Fibroblast of skin of right quadriceps (primary cell): ENCODE measurements at regions not wholly inside any gene's neighbourhood (a gene's known extent, or its start where the extent isn't known, plus 50 kb on each side); places are given as distances from the start of the nearest gene placed in this dataset.
"Not testable (repeated sequence)": the region's sequence is repeated elsewhere in the genome, so short reads cannot be mapped to it uniquely, and the experiment has no call there.

Experiments
- DNase-seq: peaks from one replicate; pipeline ENCODE4 v3.0.0-alpha.2; 2013

DNA sequence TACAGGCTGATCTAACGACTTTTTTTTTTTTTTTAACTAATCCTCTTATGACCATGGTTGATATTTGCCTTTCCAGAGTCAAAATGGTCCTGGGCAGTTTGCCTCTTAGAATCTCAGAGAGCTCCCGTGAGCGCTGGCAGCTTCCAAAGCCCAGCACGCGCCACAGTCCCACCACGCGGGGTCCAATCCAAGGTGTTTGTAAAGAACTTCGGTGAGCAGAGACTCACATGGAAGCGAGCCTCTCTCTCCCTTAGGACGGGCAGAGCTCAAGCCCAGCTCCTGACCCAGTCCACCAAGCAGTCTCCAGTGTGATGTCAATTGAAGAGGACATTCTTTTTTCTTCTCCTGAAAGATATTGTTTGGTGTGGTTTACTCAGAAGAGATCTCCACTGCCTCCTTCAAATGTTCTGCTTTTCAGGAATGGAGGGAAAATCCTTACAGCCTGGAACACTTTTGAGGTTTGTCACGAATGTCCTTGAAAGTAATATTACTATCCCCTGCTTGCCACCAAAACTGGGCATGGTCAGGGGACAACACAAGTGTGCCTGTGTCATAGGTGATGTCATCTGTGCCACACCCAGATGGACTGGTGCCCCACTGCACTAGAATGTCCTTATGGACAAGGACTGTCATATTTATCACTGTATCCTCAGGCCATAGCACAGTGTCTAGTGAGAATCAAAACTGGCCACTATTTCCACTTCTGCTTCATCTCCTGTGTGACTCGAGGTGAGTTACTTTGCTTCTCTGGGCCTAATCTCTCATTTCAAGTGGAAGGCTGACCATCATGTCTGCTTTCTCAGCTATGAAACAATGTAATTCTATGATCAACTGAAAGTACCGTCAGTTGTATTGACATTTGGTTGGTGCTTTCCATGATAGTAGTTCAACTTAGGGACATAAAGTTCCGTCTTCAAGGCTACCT is 97.4 kb upstream of the EDEM3 start:
- no peak for DNase-seq

DNA sequence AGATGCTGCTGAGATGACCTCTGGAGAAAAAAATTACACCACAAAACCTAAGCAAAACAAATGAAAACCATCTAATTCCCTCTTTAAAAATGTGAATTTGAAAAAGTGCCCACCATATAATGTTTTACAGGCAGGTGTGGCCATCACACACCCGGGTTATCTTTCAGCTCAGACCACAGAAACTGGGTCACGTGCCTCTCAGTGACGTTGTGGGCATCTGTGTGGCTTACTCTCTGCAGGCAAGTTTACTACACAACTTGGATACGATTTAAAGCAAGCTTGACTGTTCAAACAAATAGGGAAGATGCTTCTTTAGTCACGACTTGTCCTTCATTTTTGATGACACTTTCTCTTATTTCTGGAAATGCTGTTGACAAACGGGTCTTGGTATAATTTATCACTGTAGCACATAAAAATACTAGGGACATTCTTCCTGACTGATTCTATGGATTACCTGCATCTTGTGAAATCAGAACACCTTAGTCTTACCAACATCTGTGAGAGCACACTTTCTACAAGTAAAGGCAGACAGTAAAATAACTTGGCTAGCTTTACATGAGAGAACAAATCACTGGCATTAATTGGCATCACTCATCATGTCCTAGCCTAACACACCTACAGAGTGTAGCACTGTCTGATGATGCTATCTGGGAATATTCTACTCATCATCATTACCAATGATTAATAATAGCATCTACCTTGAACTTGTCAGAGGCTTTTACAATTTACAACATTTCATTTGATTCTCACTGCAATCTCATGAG is 89.3 kb upstream of the EDEM3 start:
- no peak for DNase-seq

GRCh38 chr1:184840596-184840995 is 85.9 kb upstream of the EDEM3 start:
- no peak for DNase-seq

DNA sequence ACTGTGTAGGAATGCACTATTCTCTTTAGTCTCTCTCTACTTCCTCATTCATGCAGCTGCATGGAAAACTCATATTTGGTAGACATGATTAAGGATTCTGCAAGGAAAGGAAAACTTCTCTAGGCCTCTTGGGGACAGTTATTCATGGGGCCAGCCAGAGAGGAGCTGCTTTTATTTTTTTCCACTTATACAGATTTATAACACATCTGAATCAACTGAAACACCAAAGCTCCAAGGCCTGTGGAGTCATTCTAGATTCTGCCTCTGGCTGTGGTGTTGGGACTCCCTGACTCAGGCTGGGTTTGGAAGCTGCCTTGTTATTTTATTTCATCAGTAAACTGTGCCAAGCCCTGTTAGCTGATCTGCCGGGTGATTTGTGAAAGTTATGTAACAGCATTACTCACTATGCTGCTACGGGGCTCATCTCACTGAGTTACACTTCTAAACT is 83.9 kb upstream of the EDEM3 start:
- peak; percentile 98 for DNase-seq

DNA sequence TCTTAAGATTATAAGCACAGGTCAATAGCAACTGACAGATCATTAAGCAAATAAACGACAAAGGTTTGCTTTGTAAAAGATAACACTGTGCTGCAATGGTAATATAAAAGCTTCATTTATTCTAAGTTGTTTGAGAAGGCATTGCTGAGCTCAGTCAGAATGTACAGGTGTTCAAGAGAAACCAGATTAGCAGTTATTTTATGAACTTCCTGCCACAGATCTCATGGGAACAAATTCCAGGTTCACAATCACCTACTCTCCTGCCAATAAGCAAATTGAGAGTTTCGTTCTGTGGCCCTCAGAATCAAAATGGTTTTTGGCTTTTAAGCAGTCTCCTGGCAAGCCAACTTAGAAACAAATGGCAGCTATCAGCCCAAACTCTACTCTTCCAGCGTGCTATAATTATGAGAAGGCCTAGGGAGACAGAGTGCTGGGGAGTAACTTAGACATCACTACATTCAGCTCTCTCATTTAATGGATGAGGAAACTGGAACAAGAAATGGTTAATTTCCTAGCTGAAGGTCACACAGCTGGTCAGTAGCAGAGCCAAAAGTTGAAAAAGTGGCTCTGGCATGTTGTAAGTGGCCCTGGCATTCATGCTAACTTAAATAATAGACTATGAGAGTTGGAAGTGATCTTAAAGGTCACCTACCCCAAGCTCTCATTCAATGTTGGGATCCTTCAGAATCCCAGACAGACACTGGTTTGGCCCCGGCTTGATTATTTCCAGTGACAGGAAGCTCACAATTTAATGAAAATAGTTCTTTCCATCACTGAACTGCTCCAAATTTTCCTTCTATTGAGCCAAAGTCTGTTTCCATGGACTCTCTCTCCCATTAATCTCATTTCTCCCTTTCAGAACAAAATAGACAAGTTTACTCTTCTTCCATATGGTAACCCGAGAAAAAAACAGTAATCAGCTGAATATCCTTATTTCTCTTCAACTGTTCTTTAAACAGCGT is 82.6 kb upstream of the EDEM3 start:
- no peak for DNase-seq

DNA sequence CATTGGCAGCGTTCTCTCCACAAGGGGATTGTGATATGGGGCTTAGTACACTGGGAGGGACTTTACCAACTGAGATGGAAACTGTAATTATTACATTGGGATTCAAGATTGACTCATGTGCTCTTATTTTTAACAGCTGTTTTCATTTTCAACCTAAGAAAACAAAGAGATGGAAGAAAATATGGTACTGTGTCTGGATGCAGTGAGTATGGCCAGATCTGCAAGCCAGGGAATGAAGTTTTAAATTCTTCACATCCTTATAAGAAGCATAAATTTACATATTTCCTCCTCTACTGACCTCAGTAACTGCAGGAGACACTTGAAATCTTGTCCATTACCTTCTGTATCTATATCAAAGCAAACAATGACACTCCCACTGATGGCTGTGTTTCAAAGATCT is 81.5 kb upstream of the EDEM3 start:
- DNase-seq = peak; percentile 31

GRCh38 chr1:184833994-184834393 is 79.3 kb upstream of the EDEM3 start:
- not testable (repeated sequence) for DNase-seq

- no peak for DNase-seq
Observed at GRCh38 chr1:184832517-184832916, 77.9 kb upstream of the EDEM3 start.

DNA sequence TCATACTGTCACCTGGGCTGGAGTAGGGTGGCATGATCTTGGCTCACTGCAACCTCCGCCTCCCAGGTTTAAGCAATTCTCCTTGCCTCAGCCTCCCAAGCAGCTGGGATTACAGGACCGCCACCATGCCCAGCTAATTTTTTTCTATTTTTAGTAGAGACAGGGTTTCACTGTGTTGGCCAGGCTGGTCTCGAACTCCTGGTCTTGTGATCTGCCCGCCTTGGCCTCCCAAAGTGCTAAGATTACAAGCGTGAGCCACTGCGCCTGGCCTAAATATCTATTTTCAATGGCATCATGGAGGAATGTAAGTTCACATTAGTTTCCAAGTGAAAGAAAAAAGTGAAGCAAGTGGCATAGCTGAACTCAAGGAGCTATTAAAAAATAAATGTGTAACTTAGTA is 74.8 kb upstream of the EDEM3 start:
- not testable (repeated sequence) for DNase-seq

- DNase-seq = no peak
Observed at GRCh38 chr1:184828369-184828717, 73.7 kb upstream of the EDEM3 start.

DNA sequence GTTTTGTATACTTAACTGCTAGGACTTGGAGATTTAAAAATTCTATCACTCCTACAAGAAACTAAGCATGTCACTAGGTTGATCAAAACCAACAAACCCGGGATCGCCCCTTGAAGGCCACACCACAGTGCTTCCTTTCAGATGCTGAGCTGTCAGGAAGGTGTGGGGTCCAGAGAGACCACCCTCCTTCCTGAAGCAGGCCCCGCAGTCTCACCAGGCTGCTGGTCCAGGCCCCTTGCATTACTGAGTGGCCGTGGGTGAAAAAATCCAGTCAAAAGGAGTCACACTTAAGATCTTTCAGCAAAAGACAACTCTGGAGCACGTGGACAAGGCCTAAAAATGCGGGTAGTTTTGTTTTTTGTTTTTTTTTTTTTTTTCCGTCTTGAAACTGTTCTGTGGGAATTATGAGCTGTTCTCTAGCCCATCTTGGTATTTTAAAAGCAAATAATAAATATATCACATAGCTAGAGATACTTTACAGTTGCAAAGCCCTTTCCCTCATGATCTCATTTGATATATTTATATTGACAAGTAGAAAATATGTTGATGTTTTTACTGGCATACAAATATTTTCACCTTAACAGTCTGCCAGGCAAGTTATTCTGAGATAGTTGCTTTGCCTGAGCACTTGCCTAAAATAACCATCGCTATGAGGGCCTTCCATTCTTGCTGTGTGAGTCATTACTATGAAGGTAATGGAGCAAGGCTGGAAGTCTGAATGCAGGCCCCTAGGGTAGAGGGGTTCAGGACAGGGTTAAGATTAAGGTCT is 73.1 kb upstream of the EDEM3 start:
- DNase-seq = peak; percentile 91

DNA sequence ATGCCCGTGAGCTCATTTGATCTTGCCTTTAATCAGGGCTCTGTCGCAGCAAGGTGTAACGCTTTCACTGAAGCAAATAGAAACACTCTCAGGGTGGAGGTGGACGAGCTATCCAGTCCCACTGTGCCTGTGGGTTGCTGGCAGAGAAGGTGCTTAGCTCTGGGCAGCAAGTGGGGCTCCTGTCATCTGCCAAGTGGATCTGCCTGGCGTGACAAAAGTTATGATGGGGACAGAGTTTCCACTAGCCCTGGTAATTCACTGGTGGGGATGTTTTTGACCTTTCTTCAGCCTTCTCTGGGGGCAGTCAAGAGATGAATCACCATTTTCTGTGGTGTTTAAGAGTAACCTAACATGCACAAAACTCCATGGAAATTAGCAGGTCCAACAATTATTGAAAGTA is 71.3 kb upstream of the EDEM3 start:
- no peak for DNase-seq

GRCh38 chr1:184825571-184825970 is 70.9 kb upstream of the EDEM3 start:
- DNase-seq = no peak

DNA sequence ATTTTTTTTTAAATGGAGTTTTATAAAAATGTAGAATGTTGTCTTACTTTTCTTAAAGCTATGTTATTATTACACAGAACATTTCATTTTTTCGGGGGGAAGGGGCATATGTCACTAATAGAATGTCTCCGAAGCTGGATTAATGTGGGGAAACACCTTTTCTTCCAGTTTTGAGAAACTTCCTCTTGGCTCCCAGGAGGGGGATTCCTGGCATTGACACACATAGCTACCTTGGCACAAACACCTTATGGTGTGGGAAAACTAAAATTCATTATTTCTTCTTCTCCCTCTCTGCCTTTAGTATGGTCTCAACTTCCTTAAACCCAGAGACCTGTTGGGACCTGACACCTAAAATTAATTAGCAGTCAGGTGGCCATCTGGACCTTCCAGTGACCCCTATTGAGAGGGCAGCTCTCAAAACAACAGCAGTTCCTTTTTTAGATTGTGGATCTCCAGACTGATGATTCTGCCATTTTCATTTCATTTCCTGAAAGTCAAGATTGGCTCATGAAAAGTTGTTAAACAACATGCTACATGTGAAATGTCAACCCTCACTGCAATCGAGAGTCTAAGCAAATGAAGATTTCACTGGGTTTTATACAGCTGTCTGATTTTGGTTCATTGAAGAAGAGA is 70.1 kb upstream of the EDEM3 start:
- no peak for DNase-seq

GRCh38 chr1:184823080-184823479 is 68.4 kb upstream of the EDEM3 start:
- DNase-seq = peak; percentile 46

GRCh38 chr1:184822267-184822666 is 67.6 kb upstream of the EDEM3 start:
- DNase-seq = no peak

- DNase-seq = no peak
Observed at GRCh38 chr1:184821658-184822057, 67.0 kb upstream of the EDEM3 start.

DNA sequence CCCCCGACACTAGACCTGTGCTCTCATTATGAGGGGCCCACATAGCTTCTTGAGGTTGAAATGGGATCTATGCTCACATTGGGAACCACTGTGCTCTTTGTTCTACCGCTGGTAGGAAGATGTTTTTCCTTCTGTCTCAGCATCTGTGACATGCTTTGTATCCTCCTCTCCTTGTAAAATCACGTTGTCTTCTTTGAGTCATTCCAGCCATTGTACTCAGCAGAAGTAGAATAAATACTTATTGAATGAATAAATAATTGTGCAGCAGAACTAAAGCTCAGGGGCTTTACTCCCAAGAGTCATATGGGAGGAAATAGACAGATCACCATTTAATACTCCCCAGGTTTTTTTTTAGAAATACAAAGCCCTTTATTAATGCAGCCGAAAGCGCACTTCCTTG is 66.3 kb upstream of the EDEM3 start:
- DNase-seq = peak; percentile 17

GRCh38 chr1:184820218-184820750 is 65.6 kb upstream of the EDEM3 start:
- DNase-seq = no peak

- DNase-seq = no peak
Observed at GRCh38 chr1:184818646-184819045, 64.0 kb upstream of the EDEM3 start.

DNA sequence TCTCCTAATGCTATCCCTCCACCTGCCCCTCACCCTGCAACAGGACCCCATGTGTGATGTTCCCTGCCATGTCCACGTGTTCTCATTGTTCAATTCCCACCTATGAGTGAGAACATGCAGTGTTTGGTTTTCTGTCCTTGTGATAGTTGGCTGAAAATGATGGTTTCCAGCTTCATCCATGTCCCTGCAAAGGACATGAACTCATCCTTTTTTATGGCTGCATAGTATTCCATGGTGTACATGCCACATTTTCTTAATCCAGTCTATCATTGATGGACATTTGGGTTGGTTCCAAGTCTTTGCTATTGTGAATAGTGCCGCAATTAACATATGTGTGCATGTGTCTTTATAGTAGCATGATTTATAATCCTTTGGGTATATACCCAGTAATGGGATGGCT is 62.3 kb upstream of the EDEM3 start:
- DNase-seq = not testable (repeated sequence)
